ENCODE measurements at regions not wholly inside any gene's neighbourhood (a gene's known extent, or its start where the extent isn't known, plus 50 kb on each side); places are given as distances from the start of the nearest gene placed in this dataset.

- TF ChIP-seq CTCF (IDR thresholded peaks at IDR 0.05) (no peak), POLR2A (IDR thresholded peaks at IDR 0.05) (no peak)
- no peaks in the 10 kb centered on the region for H3K36me3 ChIP-seq (replicated peaks in 1 of 2; ENCODE audit: insufficient read depth in 1 of 2, low read depth in 2 of 2)
- H3K27ac ChIP-seq = no peak overlapping the region
- no peaks in the 10 kb centered on the region for H3K9me3 ChIP-seq
- no peak overlapping the region for H3K4me3 ChIP-seq
- intact Hi-C loops (cut with DNase I) = no loop called here
- no peaks in the 10 kb centered on the region for H3K4me1 ChIP-seq
- ATAC-seq (no peak), DNase-seq (no peak)
- H3K27me3 ChIP-seq = no peaks in the 10 kb centered on the region
Observed at GRCh38 chr12:66929121-66929520, 250.2 kb upstream of the GRIP1 start.

GRCh38 chr12:66931091-66931490 is 252.2 kb upstream of the GRIP1 start:
- H3K36me3 ChIP-seq (replicated peaks in 1 of 2; ENCODE audit: insufficient read depth in 1 of 2, low read depth in 2 of 2) = no peaks in the 10 kb centered on the region
- intact Hi-C loops (cut with DNase I) = no loop called here
- WGBS, 2 donors = 73 to 79% methylated on average over 3 of the region's 3 CpGs
- H3K27ac ChIP-seq = no peak overlapping the region
- H3K4me1 ChIP-seq = no peaks in the 10 kb centered on the region
- no peaks in the 10 kb centered on the region for H3K9me3 ChIP-seq
- H3K27me3 ChIP-seq = no peaks in the 10 kb centered on the region
- DNase-seq (no peak), ATAC-seq (no peak)
- TF ChIP-seq CTCF (IDR thresholded peaks at IDR 0.05) = no peak
- no peak for TF ChIP-seq POLR2A (IDR thresholded peaks at IDR 0.05)
- no peak overlapping the region for H3K4me3 ChIP-seq

- 59 to 64% methylated on average over 1 of the region's 1 CpG for WGBS, 2 donors
- intact Hi-C loops (cut with DNase I) = no loop called here
- TF ChIP-seq CTCF (IDR thresholded peaks at IDR 0.05) (no peak), POLR2A (IDR thresholded peaks at IDR 0.05) (no peak)
- Histone ChIP-seq H3K27ac (no peak overlapping the region), H3K4me3 (no peak overlapping the region), H3K9me3 (no peaks in the 10 kb centered on the region), H3K36me3 (replicated peaks in 1 of 2; ENCODE audit: insufficient read depth in 1 of 2, low read depth in 2 of 2) (no peaks in the 10 kb centered on the region), H3K27me3 (no peaks in the 10 kb centered on the region), H3K4me1 (no peaks in the 10 kb centered on the region)
- ATAC-seq (no peak), DNase-seq (no peak)
Observed at GRCh38 chr12:66932126-66932525, 253.2 kb upstream of the GRIP1 start.

- Histone ChIP-seq H3K4me1 (no peaks in the 10 kb centered on the region), H3K27me3 (no peaks in the 10 kb centered on the region), H3K4me3 (no peak overlapping the region), H3K27ac (no peak overlapping the region), H3K36me3 (replicated peaks in 1 of 2; ENCODE audit: insufficient read depth in 1 of 2, low read depth in 2 of 2) (no peaks in the 10 kb centered on the region), H3K9me3 (no peaks in the 10 kb centered on the region)
- 45 to 46% methylated on average over 5 of the region's 5 CpGs for WGBS, 2 donors
- no peak for TF ChIP-seq CTCF (IDR thresholded peaks at IDR 0.05)
- no peak for TF ChIP-seq POLR2A (IDR thresholded peaks at IDR 0.05)
- no peak for ATAC-seq
- no peak for DNase-seq
- intact Hi-C loops (cut with DNase I) = no loop called here
Observed at GRCh38 chr12:66934302-66935062, 255.6 kb upstream of the GRIP1 start.

GRCh38 chr12:66941150-66941549 is 262.3 kb upstream of the GRIP1 start:
- no peak for DNase-seq

More at GRCh38 chr12:66941150-66941549, 262.3 kb upstream of the GRIP1 start:
- 81 to 92% methylated on average over 1 of the region's 1 CpG for WGBS, 2 donors
- no peaks in the 10 kb centered on the region for H3K4me1 ChIP-seq
- intact Hi-C loops (cut with DNase I) = no loop called here
- H3K4me3 ChIP-seq = no peak overlapping the region
- H3K9me3 ChIP-seq = no peaks in the 10 kb centered on the region
- H3K36me3 ChIP-seq (replicated peaks in 1 of 2; ENCODE audit: insufficient read depth in 1 of 2, low read depth in 2 of 2) = no peaks in the 10 kb centered on the region
- ATAC-seq = no peak
- no peaks in the 10 kb centered on the region for H3K27me3 ChIP-seq
- H3K27ac ChIP-seq = no peak overlapping the region
- TF ChIP-seq POLR2A (IDR thresholded peaks at IDR 0.05) (no peak), CTCF (IDR thresholded peaks at IDR 0.05) (no peak)
